Activated T-helper 17 cell treated with anti-CD3 and anti-CD28 coated beads, Interleukin-2, amount 50 U/mL, for 72 hours (primary cell): ENCODE measurements at regions not wholly inside any gene's neighbourhood (a gene's known extent, or its start where the extent isn't known, plus 50 kb on each side); places are given as distances from the start of the nearest gene placed in this dataset.

Experiments used
- ATAC-seq: fragments of 150-1000 bp; cut with Tn5 transposase; replicated peaks from 2 replicates; pipeline ENCODE4 v1.10.0; 2021; ENCODE audit warnings: mild to moderate bottlenecking, moderate library complexity
- H3K27ac Mint-ChIP-seq: one replicate; pipeline ENCODE4 v1.8.0; 2022; ENCODE audit warnings: mixed read lengths
- H3K27me3 Mint-ChIP-seq: one replicate; pipeline ENCODE4 v1.8.0; 2022; ENCODE audit warnings: mixed read lengths
- H3K36me3 Mint-ChIP-seq: one replicate; pipeline ENCODE4 v1.8.0; 2022; ENCODE audit warnings: low read depth, mild to moderate bottlenecking, mixed read lengths
- H3K4me1 Mint-ChIP-seq: one replicate; pipeline ENCODE4 v1.8.0; 2022; ENCODE audit warnings: mixed read lengths
- H3K4me3 Mint-ChIP-seq: one replicate; pipeline ENCODE4 v1.8.0; 2022; ENCODE audit warnings: mild to moderate bottlenecking, mixed read lengths
- H3K9me3 Mint-ChIP-seq: one replicate; pipeline ENCODE4 v1.8.0; 2022; ENCODE audit warnings: mixed read lengths

DNA sequence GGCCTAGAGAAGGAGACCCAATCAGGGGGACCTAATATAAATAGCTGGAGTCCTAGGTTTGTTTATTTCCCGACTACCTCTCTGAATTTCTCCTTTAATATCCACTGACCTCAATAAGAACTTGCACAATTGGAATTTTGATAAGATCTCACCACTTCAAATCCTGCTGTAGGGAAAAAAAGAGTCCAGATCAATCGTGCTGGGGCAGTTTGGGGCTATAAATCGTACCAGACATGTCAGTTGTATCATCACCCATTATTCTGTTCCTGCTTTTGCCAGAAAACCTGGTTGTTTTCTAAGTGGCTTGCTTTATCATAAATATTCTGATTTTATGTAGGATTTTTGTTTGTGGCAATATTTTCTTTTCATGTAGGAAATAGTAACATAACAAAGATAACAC, 281.3 kb downstream of the DIPK2A start:
- ATAC-seq, result no peak
- H3K36me3 Mint-ChIP-seq, result no peaks in the 10 kb centered on the region
- no peaks in the 10 kb centered on the region for H3K4me1 Mint-ChIP-seq
- no peak overlapping the region for H3K4me3 Mint-ChIP-seq
- peaks cover 7% of the 10 kb centered on the region for H3K27me3 Mint-ChIP-seq
- H3K27ac Mint-ChIP-seq, result no peak overlapping the region
- H3K9me3 Mint-ChIP-seq, result peaks cover 3% of the 10 kb centered on the region

DNA sequence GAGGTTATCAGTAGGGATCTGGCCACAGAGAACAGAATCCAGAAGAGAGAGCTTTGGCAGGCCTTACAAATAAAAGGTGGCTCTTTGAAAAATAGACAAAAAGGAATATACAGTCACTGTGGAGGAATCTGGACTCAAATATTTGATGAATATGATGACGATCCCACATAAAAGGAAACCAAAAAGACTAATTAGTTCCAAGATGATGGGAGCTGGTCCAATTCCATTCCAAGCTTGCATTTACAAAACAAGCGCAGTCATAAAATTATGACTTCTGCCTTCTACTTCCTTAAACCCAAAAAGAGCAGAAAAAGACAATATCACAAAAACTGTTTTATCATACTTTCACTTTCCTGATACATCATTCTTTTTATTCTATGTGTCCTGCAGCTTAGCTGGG, 285.8 kb downstream of the DIPK2A start:
- no peak overlapping the region for H3K4me3 Mint-ChIP-seq
- H3K9me3 Mint-ChIP-seq, result no peaks in the 10 kb centered on the region
- ATAC-seq, result no peak
- H3K4me1 Mint-ChIP-seq, result no peaks in the 10 kb centered on the region
- H3K36me3 Mint-ChIP-seq, result no peaks in the 10 kb centered on the region
- no peak overlapping the region for H3K27ac Mint-ChIP-seq
- peaks cover 7% of the 10 kb centered on the region for H3K27me3 Mint-ChIP-seq

DNA sequence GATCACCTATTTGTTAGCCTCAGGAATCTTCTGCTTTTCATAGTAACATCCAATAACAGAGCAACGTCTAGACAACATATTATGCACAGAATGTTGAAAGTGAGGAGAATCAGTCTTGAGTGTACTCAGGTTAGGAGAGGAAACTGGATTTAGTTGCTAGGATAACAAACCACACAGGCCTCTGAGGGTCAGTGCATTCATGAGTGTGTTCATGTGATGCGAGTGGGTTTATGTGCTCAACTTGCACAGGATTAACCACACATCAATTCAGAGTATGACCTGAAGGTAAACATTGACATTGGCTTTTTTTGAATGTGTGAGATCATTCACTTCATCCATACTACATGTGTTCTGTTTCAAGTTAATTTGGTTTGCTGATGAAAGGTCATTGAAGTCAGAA, 287.6 kb downstream of the DIPK2A start:
- Mint-ChIP-seq H3K36me3 (no peaks in the 10 kb centered on the region), H3K9me3 (no peaks in the 10 kb centered on the region), H3K4me3 (no peak overlapping the region), H3K27me3 (peaks cover 7% of the 10 kb centered on the region), H3K4me1 (no peaks in the 10 kb centered on the region), H3K27ac (no peak overlapping the region)
- ATAC-seq, result no peak

DNA sequence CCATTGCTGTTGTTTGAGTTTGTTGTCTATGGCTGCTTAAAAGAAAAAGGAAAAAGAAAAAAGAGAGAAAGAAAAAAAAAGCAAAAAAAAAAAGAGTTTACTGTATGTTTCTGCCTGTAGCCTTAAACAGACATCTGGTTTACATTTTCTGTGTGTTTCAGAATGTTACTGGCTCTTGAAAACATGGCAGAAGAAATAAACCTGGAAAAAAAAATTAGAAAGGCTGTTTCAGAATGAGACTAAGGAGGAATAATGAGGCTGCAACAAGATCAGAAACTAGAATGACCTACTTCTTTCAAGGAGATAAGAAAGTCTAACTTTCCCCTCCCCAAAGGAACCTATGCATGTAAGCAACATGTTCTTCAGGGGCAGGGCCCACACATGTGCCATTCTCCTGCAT, 292.1 kb downstream of the DIPK2A start:
- H3K27ac Mint-ChIP-seq, result no peak overlapping the region
- H3K4me3 Mint-ChIP-seq, result no peak overlapping the region
- H3K9me3 Mint-ChIP-seq, result no peaks in the 10 kb centered on the region
- no peaks in the 10 kb centered on the region for H3K27me3 Mint-ChIP-seq
- ATAC-seq, result no peak
- H3K36me3 Mint-ChIP-seq, result no peaks in the 10 kb centered on the region
- no peaks in the 10 kb centered on the region for H3K4me1 Mint-ChIP-seq

DNA sequence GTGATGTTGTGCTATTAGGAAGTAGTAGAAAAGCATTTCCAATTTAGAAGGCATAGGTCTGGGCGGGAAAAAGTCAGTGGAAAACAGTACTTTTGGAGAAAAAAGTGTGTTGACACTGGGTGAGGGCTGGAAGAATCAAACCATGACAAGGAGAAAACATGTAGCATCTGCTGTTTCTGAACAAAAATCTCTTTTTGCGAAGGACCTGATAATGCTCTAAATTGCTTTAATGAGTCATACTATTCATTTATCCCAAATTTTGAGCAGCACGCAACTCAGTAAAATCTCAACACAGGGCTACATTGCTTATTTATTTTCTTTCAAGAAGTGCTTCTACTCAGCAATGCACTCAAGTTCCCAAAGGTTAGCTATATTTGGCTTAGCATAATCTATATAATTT, 292.7 kb downstream of the DIPK2A start:
- H3K9me3 Mint-ChIP-seq, result no peaks in the 10 kb centered on the region
- ATAC-seq, result no peak
- no peaks in the 10 kb centered on the region for H3K27me3 Mint-ChIP-seq
- H3K36me3 Mint-ChIP-seq, result no peaks in the 10 kb centered on the region
- H3K27ac Mint-ChIP-seq, result no peak overlapping the region
- H3K4me1 Mint-ChIP-seq, result no peaks in the 10 kb centered on the region
- no peak overlapping the region for H3K4me3 Mint-ChIP-seq

DNA sequence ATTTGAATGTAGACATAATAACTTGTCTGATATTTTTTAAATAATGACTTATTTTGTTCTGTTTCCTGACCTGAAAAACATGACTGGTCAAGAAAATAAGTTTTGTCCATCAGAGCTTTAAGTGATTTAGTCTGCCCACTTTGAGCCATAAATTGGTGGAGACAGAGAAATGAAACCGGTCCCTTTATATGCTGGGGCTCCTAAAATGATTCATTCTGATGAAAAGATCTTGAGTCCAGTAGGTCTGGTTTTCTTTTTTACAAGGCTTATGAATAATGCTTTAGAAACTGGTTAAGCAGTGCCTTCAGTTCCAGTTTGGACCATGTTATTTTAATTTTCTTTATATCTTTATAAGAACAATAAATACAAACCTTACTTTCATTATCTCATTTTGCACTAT, 293.2 kb downstream of the DIPK2A start:
- no peaks in the 10 kb centered on the region for H3K9me3 Mint-ChIP-seq
- H3K36me3 Mint-ChIP-seq, result no peaks in the 10 kb centered on the region
- H3K4me1 Mint-ChIP-seq, result no peaks in the 10 kb centered on the region
- no peak overlapping the region for H3K4me3 Mint-ChIP-seq
- no peak overlapping the region for H3K27ac Mint-ChIP-seq
- H3K27me3 Mint-ChIP-seq, result no peaks in the 10 kb centered on the region
- no peak for ATAC-seq

DNA sequence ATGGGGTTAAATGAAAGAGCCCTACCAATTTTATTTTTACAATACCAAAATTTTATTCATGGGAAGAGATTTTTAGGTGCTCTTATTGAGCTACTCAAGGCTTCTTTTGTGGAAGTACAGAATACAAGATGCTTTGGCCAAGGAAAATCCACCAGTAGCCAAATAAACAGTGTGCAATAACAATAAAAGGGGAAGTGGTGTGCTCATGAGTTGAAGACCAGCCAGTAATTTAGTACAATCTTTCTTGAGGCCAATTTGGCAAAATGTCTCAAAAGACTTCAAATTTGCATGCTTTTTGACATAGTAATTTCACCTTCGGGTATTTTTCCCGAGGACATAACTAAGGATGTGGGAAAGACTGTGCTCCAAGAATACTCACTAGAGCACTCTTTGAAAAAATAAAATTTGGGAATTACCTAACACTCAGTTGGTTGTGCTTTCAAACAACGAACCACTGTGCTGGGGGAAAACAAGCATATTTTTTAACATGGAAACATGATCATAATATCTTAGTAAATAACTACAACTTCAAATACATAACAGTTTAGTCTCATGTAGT, 294.0 kb downstream of the DIPK2A start:
- no peaks in the 10 kb centered on the region for H3K27me3 Mint-ChIP-seq
- H3K36me3 Mint-ChIP-seq, result no peaks in the 10 kb centered on the region
- no peak overlapping the region for H3K4me3 Mint-ChIP-seq
- ATAC-seq, result no peak
- no peaks in the 10 kb centered on the region for H3K9me3 Mint-ChIP-seq
- no peak overlapping the region for H3K27ac Mint-ChIP-seq
- no peaks in the 10 kb centered on the region for H3K4me1 Mint-ChIP-seq

DNA sequence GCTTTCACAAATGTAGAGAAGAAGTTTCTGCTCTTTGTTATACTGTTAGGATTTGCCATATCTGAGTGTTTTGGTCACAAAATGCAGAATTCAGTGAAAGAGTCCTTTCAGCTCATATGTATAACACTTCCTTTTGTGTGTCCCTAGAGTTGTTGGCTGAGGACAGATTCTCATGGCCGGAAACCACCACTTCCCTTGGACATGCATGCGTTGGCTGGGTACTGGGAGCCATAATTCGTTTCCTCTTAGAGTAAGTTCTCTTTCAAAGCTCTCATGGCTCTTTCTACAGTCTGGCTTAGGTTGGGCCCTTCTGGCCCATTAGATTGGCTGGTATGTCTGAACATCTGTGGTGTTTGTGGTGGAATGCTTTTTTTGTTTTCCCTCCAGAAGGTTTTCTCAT, 298.5 kb downstream of the DIPK2A start:
- Mint-ChIP-seq H3K4me1 (no peaks in the 10 kb centered on the region), H3K36me3 (no peaks in the 10 kb centered on the region), H3K27ac (no peak overlapping the region), H3K4me3 (no peak overlapping the region), H3K27me3 (no peaks in the 10 kb centered on the region), H3K9me3 (no peaks in the 10 kb centered on the region)
- no peak for ATAC-seq

DNA sequence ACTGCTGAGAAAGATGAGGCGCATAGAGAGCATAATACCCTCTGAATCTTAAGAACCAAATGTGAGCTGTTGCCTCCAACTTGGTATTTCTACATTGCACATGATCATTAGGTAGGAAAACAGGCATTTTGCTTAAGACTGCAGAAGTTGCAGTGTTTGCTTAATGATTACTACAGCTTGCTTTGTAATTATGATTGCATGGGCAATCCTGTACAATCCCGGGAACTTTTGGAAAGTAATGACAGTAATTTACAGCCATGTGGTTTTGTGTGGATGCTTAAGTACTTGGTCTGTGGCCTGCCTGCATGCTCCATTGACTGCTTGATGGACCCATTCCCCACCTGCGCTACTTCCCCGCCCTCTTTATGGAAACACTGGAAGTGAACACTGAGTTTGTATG, 301.1 kb downstream of the DIPK2A start:
- H3K27ac Mint-ChIP-seq, result no peak overlapping the region
- no peak for ATAC-seq
- H3K27me3 Mint-ChIP-seq, result no peaks in the 10 kb centered on the region
- no peaks in the 10 kb centered on the region for H3K9me3 Mint-ChIP-seq
- no peaks in the 10 kb centered on the region for H3K4me1 Mint-ChIP-seq
- no peaks in the 10 kb centered on the region for H3K36me3 Mint-ChIP-seq
- no peak overlapping the region for H3K4me3 Mint-ChIP-seq

DNA sequence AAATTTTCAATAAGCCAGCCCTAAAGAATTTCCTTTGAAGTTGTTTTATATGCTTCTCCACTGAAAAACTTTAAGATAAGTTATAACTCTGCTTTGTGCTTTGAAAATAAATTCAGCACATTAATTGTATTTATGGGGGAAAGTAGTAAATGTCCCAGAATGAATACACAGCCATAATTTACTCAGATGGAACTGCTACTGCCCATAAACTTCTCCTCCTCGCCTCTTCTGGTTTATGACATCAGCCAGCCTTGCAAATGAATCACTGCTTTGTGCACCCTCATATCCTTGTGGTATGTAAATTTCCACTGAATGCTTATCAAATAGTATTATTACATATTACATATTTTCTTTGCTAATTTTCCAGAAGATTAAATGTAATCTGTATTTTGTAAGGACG, 302.0 kb downstream of the DIPK2A start:
- ATAC-seq, result no peak
- Mint-ChIP-seq H3K4me1 (no peaks in the 10 kb centered on the region), H3K9me3 (no peaks in the 10 kb centered on the region), H3K27me3 (no peaks in the 10 kb centered on the region), H3K27ac (no peak overlapping the region), H3K4me3 (no peak overlapping the region), H3K36me3 (no peaks in the 10 kb centered on the region)

DNA sequence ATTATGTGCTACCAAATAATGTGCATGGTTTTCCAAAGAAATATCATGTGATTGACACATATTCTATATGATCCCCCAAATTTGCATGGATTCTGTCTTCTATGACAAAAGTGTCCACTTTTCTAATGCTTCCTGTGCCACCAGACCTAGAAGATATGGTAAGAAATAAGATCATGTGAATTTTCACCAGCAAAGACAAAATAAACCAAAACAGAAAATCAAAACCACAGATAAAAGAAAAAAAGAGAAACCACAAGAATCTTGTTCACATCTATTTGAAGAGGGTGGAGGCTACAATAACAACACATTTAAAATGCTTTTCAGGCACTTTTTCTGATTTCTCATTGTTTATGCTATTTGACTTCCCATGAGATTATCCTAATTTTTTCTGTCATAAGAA, 303.4 kb downstream of the DIPK2A start:
- H3K9me3 Mint-ChIP-seq, result no peaks in the 10 kb centered on the region
- H3K4me3 Mint-ChIP-seq, result no peak overlapping the region
- no peak overlapping the region for H3K27ac Mint-ChIP-seq
- no peaks in the 10 kb centered on the region for H3K27me3 Mint-ChIP-seq
- no peaks in the 10 kb centered on the region for H3K36me3 Mint-ChIP-seq
- H3K4me1 Mint-ChIP-seq, result no peaks in the 10 kb centered on the region
- ATAC-seq, result no peak

DNA sequence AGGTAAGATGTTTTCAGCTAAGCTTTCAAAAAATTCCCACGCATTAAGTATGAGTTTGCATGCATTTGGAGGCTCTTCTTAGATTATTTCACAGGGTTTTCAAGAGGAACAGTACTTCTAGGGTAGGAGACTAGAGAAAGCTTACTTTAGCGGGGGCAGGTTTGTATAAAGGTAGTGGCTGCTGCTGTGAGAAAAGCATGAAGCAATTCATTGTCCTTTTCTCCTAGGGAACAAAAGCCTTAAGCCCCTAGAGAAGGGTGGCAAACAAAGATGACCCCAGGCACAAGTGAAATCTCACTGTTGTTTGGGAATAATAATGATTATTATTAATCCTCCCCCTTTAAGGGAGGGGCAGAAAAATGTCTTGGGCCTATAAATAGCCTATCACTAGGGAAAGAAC, 310.7 kb downstream of the DIPK2A start:
- Mint-ChIP-seq H3K36me3 (no peaks in the 10 kb centered on the region), H3K4me3 (no peak overlapping the region), H3K27ac (no peak overlapping the region), H3K27me3 (peaks cover 6% of the 10 kb centered on the region), H3K9me3 (no peaks in the 10 kb centered on the region), H3K4me1 (no peaks in the 10 kb centered on the region)
- no peak for ATAC-seq

DNA sequence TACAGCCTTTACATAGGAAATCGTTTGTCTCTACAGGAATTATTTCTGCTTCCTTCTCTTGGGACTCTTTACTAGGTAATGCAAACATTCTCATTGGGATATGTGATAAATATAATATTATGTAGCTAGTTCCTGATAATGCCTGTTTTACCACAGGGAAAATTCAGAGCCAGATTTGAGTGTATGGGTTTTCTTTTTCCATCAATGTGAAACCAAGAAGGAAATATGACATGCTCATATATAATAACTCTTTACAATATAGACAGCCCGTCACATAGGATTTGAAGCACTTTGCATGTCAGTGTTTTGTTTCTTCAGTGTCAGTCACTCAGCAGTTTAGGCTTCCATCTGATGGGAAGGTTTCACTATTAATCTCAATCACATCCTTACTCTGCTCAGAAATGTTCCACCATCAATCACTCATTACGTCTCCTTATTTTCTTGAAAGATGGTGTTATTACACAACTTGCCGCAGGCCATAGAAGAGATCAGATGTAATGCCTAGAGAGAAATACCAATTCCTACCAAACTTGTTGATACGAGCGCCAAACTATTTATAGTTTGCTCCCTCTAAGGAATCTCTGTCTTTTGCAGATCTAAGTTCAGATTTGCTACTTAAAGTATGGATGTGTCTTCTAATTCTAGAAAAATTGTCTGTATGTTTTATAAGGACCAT, 314.8 kb downstream of the DIPK2A start:
- Mint-ChIP-seq H3K9me3 (peaks cover 3% of the 10 kb centered on the region), H3K4me3 (no peak overlapping the region), H3K36me3 (no peaks in the 10 kb centered on the region), H3K27me3 (peaks cover 6% of the 10 kb centered on the region), H3K4me1 (no peaks in the 10 kb centered on the region), H3K27ac (no peak overlapping the region)
- ATAC-seq, result no peak

DNA sequence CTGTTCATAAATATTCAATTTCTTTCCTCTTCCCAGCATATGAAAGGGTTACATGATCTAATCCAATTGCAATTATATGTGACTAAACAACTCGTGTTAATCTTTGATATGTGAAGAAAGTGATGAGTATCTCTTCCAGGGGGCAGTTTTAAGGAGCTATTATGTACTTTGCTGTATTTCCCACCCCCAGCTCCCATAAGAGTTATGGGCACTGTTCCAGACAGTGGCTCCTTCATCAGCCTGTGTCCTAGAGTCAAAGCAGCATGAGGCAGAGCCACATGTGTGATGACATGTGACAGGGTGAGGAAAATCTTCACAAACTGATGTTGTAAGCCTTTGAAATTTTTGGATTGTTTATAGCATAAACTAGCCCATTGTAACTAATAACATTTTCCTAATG, 315.4 kb downstream of the DIPK2A start:
- Mint-ChIP-seq H3K4me1 (no peaks in the 10 kb centered on the region), H3K4me3 (no peak overlapping the region), H3K27me3 (peaks cover 6% of the 10 kb centered on the region), H3K27ac (no peak overlapping the region), H3K36me3 (no peaks in the 10 kb centered on the region), H3K9me3 (peaks cover 3% of the 10 kb centered on the region)
- ATAC-seq, result no peak

DNA sequence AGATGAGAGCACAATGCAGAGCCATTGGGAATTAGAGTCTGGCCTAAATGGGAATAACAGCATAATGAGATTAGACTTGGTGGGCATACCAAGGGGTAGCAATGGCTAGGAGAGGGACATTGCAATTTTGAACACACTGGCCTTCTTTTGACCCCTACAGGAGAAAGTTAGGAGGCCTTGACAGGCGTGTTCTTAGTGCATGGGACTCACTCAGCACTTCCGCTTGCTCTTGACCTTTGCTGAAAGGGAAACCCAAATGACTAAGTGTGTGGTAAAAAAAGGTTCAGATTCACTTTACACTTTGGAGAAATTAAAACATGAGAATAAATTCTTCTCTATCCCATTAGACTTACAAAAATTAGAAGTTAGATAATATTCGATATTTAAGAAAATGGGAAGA, 317.4 kb downstream of the DIPK2A start:
- Mint-ChIP-seq H3K27me3 (peaks cover 6% of the 10 kb centered on the region), H3K4me1 (no peaks in the 10 kb centered on the region), H3K9me3 (peaks cover 3% of the 10 kb centered on the region), H3K4me3 (no peak overlapping the region), H3K36me3 (no peaks in the 10 kb centered on the region), H3K27ac (no peak overlapping the region)
- peak; percentile 24 for ATAC-seq
